Cardiac muscle cell (in vitro differentiated cells and primary cell): ENCODE measurements at regions not wholly inside any gene's neighbourhood (a gene's known extent, or its start where the extent isn't known, plus 50 kb on each side); places are given as distances from the start of the nearest gene placed in this dataset.

Experiments
- DNase-seq, 2 donors: peaks; one replicate each; pipeline versions ENCODE4 v3.0.0 to v3.0.0-alpha.2; 2010 to 2017; ENCODE audit warnings: low read depth in 1 of 2, low spot score in 1 of 2
- H3K27ac ChIP-seq: fragments of 200-600 bp; sonication (generic); 2 replicates; pipeline ENCODE4 v1.5.1; 2016
- H3K27me3 ChIP-seq: fragments of 200-600 bp; sonication (generic); 2 replicates; pipeline ENCODE4 v1.6.0; 2016; ENCODE audit warnings: control low read depth
- H3K36me3 ChIP-seq: fragments of 200-600 bp; sonication (generic); 2 replicates; pipeline ENCODE4 v1.5.1; 2016; ENCODE audit warnings: control low read depth
- H3K4me1 ChIP-seq: fragments of 200-600 bp; sonication (generic); 2 replicates; pipeline ENCODE4 v1.8.1; 2017; ENCODE audit warnings: low read depth, mild to moderate bottlenecking, mixed run types
- H3K4me3 ChIP-seq: fragments of 200-600 bp; sonication (generic); 2 replicates; pipeline ENCODE4 v1.5.1; 2016; ENCODE audit warnings: mild to moderate bottlenecking
- H3K9me3 ChIP-seq: fragments of 200-600 bp; sonication (generic); 2 replicates; pipeline ENCODE4 v1.5.1; 2017; ENCODE audit warnings: low read depth, mild to moderate bottlenecking, control low read depth
- CTCF ChIP-seq: IDR thresholded peaks from 2 replicates; pipeline ENCODE4 v1.5.1; 2012; ENCODE audit warnings: low read depth, mild to moderate bottlenecking, low read length

- H3K36me3 ChIP-seq, result no peaks in the 10 kb centered on the region
- TF ChIP-seq CTCF, result no peak
- no peaks in the 10 kb centered on the region for H3K27me3 ChIP-seq
- H3K27ac ChIP-seq, result no peak overlapping the region
- no peaks in the 10 kb centered on the region for H3K4me1 ChIP-seq
- H3K4me3 ChIP-seq, result no peak overlapping the region
- DNase-seq, result no peak
- no peaks in the 10 kb centered on the region for H3K9me3 ChIP-seq
Measured at GRCh38 chr6:114550316-114550715, 207.5 kb upstream of the HS3ST5 start.

- Histone ChIP-seq H3K36me3 (no peaks in the 10 kb centered on the region), H3K4me3 (no peak overlapping the region), H3K27ac (no peak overlapping the region), H3K27me3 (no peaks in the 10 kb centered on the region), H3K9me3 (no peaks in the 10 kb centered on the region), H3K4me1 (no peaks in the 10 kb centered on the region)
- no peak for TF ChIP-seq CTCF
- DNase-seq, result no peak
Measured at GRCh38 chr6:114543696-114544095, 200.9 kb upstream of the HS3ST5 start.

GRCh38 chr6:114541794-114542193 lies 199.0 kb upstream of the HS3ST5 start:
- H3K27ac ChIP-seq, result no peak overlapping the region
- no peak overlapping the region for H3K4me3 ChIP-seq
- H3K36me3 ChIP-seq, result no peaks in the 10 kb centered on the region
- no peaks in the 10 kb centered on the region for H3K27me3 ChIP-seq
- H3K9me3 ChIP-seq, result no peaks in the 10 kb centered on the region
- no peak for DNase-seq
- H3K4me1 ChIP-seq, result no peaks in the 10 kb centered on the region
- TF ChIP-seq CTCF, result no peak

GRCh38 chr6:114537977-114538376 lies 195.2 kb upstream of the HS3ST5 start:
- no peak overlapping the region for H3K27ac ChIP-seq

GRCh38 chr6:114534813-114535212 lies 192.0 kb upstream of the HS3ST5 start:
- H3K36me3 ChIP-seq, result no peaks in the 10 kb centered on the region
- TF ChIP-seq CTCF, result no peak
- no peaks in the 10 kb centered on the region for H3K4me1 ChIP-seq
- H3K4me3 ChIP-seq, result no peak overlapping the region
- no peaks in the 10 kb centered on the region for H3K9me3 ChIP-seq
- no peaks in the 10 kb centered on the region for H3K27me3 ChIP-seq
- H3K27ac ChIP-seq, result no peak overlapping the region
- no peak for DNase-seq

More at GRCh38 chr6:114537977-114538376, 195.2 kb upstream of the HS3ST5 start:
- Histone ChIP-seq H3K4me1 (no peaks in the 10 kb centered on the region), H3K36me3 (no peaks in the 10 kb centered on the region), H3K27me3 (no peaks in the 10 kb centered on the region), H3K9me3 (no peaks in the 10 kb centered on the region), H3K4me3 (no peak overlapping the region)
- DNase-seq, result no peak
- TF ChIP-seq CTCF, result no peak

GRCh38 chr6:114524081-114524480 lies 181.3 kb upstream of the HS3ST5 start:
- Histone ChIP-seq H3K9me3 (no peaks in the 10 kb centered on the region), H3K36me3 (no peaks in the 10 kb centered on the region), H3K27me3 (no peaks in the 10 kb centered on the region), H3K27ac (no peak overlapping the region), H3K4me3 (no peak overlapping the region), H3K4me1 (peaks cover 13% of the 10 kb centered on the region)
- TF ChIP-seq CTCF, result no peak
- DNase-seq, result no peak
